Ammon's horn (tissue), 1 donor: ENCODE measurements at regions not wholly inside any gene's neighbourhood (a gene's known extent, or its start where the extent isn't known, plus 50 kb on each side); places are given as distances from the start of the nearest gene placed in this dataset.

Experiments used
- DNase-seq: peaks from one replicate; pipeline ENCODE4 v3.0.0-alpha.2; 2016; ENCODE audit warnings: low spot score

DNA sequence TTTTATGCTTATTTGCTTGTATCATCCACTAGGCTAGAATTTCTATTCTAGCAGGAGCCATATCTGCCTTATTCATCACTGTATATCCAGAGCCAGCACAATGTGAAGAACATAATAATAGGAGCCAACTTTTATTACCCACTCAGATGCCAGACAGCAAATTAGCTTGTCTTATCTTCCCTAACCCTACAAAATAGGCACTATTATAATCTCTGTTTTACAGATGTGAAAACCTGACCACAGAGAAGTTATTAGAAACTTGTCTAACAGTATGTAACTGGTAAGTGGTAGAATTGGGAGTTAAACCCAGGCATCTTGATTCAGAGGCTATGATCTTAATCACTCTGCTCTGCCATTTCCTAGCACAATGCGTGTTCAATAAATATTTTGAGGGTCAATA is 579.5 kb downstream of the CAAP1 start:
- no peak for DNase-seq

DNA sequence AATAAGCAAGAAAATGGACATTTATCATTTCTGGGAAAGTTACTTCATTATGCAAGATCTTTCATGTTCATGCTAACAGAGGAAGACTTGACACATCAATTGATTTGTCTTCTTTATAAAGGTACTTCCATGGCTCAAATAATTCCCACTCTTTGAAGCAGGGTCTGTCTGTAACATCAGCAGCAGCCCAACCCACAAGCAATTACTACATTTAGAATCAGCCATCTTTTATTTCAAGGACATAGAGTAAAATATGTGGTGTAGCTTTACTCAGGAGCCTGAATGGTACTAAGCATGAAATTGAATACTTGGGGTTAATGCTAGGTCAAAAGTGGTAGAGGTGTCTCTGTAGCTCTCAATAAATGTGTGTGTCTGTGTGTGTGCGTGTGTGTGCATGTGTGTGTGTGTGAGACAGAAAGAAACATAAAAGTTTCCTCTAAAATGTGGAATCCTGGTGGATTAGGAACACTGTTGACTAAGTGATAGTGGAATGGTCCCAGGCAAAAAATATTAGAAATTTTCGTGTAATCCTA is 581.1 kb downstream of the CAAP1 start:
- DNase-seq: no peak

DNA sequence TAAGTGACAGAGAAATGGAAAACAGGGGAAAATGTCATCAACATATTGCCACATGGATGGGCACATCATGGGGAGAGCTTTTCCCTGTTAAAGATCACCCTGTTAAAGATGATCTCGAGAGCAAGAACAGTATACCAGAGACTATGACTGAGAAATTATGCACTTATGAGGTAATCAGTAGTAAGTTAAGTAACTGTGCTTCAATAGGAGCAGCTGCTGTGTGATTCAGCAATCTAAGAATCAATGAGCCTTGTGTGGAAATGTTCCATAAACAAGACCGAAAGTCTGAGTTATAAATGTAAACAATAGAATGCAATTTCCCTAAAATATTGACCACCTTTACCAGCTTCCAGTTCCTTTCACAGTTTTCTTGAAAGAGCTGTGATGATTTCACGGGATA is 582.3 kb downstream of the CAAP1 start:
- DNase-seq: no peak

DNA sequence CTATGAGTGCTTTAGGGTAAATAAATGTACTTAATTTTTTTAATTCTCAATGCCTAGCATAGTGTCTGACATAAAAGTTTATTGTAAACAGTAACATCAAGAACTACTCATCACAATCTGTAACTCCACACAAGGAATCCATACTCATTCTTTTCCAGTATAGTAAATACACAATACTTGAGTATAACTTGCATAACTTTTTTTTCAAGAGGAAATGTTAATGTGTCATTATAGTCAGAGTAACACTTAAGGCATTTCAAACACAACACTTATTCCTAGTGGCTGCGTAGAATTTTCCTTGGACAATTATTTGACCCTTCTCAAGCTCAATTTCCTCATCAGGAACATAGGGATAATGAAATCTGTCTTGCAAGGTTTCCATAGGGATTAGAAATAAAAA is 584.3 kb downstream of the CAAP1 start:
- DNase-seq: no peak

DNA sequence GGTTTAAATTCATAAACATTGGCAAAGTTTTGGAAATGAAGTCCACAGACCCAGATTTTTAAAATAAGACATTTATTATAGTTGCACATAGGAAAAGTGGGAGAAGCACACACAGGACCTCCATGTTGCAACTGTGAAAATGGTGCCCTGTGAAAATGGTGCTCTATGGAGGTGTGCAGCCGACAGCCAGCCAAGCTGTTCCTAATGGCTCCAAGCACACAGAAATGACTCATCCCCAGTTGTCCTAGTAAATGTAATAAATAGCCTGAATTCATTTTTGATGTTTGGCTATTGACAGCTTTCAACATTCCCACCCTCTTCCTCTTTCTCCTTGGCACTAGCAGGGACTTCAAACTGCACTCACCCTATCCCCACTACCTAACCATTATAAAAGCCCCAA is 590.9 kb downstream of the CAAP1 start:
- no peak for DNase-seq

DNA sequence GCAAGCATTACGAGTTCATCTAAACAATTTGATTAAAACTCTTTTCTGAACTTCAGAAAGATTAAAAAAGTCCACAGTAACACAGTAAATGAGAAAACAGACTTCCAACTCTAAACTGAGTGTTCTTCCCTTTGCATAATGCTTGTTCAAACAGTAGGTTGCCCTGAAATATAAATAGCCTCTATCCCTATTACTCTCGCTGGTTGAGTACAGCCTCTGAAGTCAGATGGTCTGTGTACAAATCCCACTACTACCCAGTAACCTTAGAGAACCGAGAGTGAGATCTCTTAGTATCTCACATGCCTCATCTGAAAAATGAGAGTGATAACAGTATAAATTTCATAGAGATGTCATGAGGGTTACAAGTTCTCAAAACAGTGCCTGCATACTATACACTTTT is 591.6 kb downstream of the CAAP1 start:
- DNase-seq: no peak

DNA sequence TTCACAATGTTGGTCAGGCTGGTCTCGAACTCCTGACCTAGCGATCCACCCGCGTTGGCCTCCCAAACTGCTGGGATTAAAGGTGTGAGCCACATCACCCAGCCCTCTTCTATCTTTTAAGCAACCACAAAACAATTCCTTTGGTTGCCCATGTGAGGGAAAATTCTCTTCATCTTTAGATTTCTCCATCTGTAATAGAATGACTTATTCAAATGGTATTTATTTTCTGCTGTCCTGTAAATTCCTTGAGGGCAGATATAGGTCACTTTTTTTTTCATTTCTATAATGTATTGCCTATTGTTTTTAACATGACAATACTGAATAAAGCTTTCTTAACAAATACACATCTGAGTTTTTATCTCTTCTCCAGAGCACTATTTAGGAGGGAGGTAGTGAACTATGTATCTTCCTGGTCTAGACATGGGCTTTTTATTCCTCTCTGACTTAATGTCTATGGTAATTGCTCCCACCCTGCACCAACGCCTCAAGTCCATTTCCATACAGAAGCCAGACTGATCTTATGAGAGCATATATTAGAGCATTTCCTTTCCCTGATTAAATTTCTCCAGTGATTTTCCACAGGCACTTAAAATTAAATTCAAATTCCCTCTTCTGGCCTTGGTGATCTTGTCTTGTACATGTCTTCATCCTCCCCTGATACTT is 595.6 kb downstream of the CAAP1 start:
- no peak for DNase-seq

DNA sequence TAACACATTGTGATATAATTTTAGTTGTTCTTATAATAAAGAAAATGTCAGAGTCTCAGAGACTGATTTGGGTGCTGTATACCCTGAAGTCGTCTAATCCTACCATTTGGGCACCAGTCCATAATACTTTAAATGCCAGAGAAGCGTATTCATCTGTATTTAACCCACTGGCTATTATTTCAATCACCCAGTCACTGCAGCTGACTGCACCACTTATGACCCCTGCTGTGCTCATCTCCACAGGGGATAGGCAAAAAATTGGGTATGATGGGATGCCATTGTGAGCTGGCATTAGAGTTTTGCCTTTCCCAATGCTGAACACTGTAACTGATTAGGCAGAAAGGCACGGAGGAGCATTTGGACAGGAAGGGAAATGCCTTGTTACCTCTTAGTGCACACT is 599.7 kb downstream of the CAAP1 start:
- no peak for DNase-seq

DNA sequence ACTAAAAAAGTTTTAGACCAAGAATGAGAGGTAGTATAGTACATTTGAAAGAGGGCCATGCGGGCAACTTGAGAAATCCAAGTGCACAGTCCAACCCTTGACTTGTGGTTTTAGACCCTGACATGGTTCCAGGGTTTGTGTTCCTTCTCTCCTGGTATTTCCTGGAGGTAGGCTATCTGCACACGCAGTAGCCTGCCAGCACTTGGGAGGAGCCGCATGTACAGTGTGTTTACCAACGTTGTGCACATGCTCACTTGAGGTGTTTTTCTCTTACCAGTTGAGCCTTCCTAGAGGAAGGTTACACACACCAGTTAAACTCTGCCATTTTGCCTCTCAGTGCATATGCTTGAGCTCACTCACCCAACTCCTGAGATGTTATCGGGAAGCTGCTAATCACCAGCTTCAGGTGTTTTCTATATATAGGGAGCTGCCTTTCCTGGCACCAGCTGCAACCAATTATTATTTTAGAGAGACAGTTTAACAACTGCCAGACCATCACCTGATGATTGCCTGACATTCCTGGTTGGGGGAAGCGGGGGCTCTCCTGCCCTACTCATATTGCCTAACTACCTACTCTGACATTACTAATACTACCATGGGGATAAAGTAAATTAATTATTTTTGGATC is 593.4 kb upstream of the TUSC1 start:
- DNase-seq: no peak

DNA sequence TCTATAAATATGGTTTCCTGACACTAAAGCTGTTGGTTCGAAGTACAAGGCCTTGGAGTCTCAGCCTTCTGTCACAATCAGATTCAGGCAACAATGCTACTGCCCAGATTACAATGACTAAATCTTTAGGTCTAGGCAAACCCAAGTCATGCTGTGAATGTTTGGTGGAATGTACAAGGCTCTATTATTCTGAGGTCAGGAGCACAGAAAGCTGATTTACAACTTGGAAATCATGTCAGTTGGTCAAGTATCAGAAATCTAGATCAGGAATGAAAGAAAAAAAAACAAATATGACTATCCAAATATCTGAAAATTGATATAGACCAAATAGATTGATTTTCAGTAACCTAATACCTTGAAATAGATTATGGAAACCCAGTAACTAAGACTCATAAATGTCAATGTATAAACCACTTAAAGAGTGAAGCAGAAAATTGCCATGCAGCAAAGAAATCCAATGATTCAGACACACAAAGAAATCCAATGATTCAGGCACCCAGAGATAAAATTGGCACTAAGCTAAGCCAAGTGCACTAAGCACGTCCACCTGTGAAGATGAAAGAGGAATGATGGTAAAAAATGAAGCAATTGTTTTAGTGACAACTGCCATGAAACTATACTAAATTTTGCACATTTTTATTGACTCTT is 588.0 kb upstream of the TUSC1 start:
- DNase-seq: no peak

DNA sequence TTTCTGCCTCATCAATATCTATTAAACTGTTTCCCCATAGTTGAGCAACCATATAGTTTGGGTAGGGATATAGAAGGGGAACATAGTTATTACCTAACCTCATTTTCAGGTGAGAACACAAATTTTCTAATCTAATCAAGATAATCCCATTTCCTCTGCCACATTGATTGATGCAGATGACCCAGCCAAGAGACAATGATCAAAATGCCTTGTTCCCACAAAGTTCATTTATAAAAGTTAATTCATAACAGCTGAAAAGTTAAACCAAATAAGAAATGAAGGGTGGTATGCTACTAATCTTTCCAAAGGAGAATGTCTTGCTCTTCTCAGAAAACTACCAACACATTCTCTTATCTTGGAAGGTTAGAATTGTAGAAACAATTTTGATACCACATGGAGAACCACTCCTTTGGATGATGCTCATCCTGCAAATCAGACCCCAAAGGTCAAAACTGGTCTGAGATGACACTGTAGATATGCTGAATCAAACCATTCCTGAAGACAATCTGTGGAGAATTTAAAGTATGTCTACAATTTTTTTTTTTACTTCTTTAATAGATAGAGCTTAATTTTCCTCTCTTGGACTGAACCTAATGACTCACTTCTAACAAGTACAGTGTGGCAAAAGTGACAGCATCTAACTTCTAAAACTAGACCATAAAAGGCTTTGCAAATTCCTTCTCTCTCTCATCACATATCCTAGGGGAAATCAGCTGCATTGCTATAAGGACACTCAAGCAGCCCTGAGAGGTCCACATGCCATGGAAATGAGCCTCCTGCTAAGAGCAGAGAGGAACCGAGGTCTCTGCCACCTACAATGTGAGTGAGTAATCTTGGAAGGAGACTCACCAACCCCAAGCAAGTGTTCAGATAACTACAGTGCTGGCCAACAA is 586.7 kb upstream of the TUSC1 start:
- no peak for DNase-seq

DNA sequence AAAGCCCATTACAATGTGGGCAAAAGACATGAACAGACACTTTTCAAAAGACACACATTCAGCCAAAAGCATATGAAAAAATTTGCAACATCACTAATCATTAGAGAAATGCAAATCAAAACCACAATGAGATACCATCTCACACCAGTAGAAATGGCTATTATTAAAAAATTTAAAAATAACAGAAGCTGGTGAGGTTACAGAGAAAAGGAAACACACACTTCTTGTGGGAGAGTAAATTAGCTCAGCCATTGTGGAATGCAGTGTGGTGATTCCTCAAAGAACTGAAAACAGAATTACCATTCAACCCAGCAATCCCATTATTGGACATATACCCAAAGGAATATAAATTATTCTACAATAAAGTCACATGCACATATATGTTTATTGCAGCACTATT is 585.2 kb upstream of the TUSC1 start:
- no peak for DNase-seq

DNA sequence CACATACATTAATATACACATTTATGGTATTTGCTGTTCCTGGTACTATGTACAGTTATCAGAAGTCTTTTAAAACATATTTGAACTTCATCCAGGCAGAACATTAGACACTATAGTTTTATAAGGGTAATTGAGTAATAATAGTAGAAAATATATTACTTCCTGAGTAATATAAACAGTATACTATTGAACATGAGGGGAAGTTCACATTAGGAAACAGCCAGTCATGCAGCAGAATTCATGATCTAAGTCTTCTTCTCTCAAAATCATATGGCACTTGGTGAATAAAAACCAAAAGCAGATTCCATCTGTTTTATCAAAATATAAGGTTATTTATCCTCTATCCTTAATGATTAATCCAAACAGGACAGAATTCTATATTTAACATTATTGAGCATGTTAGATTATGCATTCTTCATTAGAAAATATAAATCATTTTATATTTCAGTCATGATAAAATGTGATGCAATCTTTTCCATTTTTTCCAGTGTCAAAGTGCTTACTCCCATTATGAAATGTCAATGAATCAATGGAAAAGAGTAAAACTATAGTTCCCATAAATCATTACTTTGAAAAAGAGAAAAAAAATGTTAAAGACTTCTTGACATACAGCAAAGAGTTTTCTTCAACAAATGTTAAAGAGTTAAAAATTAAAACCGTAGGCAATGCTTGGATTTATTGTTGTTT is 584.3 kb upstream of the TUSC1 start:
- DNase-seq: no peak

DNA sequence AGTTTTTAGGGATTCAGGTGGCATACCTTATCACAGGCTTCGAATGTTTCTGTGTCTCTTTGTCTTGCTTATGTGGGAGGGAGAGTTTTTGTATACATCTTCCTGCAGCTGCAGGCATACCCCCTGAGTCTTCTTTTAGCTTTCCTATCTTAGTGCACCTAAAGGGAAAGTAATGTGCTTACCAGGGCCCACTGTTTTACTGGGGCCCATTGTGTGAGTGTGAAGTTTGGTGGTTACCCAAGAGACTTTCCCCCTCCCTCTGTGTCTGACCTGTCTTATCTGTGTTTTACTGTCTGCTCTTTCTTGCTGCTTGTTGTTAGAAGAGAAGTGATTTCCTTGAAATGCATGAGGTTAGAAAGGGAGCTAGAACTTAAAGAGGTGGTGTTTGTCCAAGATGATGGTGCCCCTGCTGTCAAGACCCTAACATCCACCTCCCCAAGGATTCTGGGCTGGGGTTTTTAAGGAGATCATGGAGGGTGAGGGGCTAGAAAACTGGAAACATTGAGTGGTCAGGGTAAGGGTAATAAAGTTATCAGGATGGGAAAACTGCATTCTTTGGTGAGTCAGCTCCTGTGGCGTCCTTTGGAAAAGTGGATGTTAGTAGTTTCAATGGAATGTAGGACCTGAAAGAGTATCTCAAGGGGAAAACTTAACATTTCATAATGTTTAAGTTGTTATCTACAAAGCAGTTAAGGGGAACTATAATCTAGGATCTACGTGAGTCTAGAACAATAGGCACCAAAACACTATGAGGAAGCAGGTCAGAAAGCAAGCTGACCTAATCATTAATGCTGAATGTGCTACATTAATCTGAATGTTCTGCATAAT is 583.5 kb upstream of the TUSC1 start:
- no peak for DNase-seq

DNA sequence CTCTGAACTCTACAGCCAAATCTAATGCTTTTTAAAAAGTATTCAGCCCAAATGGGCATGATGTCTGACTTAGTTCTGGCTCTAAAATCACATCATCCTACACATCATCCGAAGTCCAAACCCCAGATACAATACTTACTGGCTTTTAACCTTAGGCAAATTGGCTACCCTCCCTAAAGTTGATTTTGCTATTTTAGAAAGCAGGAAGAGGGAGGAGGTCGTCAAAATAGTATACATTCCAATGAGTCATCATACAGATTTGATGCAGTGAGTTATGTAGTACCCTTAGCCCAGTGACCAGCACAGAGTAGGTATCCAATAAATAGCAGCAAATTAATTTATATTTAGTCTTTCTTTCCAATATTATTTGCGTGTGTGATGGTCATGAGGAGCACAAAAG is 582.0 kb upstream of the TUSC1 start:
- DNase-seq: no peak

DNA sequence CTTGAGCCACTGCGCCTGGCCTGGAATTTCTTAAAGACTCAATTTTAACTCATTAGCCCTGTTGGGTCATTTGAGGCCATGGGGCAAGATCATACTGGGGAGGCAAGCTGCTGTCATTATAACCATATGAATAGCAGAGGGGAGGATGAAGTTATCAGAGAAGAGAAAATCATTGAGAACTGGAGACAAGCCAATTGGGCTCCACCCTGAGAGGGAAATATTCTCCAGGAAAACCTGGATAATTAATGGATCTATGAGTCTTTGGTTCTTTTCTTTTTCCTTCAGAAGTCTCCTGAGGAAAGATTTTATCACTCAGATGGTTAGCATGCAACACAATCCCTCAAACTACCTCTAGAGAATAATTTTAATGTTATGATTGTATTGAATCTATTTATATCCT is 569.6 kb upstream of the TUSC1 start:
- DNase-seq: no peak

DNA sequence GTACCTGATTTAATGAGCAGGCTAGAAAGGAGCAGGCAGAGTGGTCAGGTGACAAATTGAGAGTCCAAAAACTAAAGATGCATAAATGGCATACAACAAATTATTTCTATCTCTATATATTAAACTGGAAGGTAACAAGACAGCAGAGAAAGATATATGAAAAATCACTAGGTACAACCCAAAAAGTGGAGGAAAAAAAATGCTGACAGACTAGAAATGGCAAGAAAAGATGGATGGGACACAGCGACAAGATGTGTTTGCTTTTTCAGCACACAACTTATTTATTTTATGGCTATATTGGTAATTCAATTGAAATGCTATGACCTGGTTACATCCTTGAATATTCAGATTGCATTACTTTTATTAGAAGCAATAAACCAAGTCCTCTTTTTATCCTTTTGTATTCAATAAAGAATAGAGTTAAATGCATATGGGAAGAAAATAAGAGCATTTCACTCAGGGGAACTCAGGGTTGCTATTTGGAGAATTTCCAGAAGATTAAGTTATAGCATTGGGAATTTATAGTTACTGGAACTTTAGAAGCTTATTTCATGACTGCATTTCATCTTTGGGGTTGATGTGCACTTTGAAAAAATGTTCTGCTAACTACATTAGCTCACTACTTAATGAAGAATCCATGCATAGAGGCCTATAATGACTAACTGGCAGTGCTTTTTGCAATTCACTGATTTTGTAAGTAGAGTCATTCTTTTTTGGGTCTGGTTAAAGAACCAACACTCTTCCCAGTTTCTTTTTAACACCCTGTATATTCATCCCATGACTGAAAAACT is 566.6 kb upstream of the TUSC1 start:
- no peak for DNase-seq

DNA sequence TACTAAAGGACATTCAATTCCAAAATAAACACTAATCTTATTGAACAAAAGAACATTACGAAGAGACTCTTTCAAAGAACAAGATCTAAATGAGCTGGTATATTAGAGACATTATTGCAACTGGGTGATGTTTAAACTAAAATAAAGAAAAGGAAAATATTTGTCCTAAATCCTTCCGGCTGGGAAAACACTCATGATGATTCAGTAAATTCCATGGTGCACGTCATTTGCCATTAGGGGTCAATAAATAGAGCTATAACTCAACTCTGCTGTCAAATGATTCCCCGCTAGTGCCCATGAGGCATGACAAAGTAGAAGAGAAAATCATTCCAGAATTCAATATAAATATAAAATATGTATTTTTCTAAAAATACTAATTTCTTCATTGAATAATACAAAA is 565.5 kb upstream of the TUSC1 start:
- DNase-seq: no peak

DNA sequence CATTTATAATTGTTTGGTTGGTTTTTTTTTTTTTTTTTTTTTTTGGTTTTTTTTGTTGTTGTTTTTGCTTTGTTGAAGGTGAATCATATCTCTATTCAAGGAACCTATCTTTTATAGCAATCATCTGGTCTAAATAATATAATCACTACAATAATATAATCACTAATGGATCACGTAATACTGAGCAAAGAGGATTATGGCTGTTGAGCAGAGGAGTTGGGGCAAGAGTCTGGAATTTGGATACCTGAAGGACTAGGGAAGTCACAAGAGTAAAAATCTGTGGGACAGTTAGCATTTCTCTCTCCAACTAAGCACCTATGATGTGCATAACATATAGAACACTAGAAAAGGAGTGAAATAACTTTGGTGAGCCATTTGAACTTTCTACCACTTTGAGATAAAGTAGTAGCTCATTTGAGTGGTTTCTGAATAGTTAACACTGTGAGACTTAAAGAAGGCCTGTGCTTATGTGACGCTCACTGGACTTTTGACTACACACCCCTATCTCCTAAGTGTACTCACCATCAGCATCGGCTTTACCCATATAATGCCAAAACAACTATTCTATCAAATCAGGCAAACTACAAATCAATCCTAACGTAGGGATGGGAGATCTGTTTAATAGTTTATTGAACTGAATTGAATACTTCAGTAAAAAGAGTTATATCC is 564.9 kb upstream of the TUSC1 start:
- no peak for DNase-seq

DNA sequence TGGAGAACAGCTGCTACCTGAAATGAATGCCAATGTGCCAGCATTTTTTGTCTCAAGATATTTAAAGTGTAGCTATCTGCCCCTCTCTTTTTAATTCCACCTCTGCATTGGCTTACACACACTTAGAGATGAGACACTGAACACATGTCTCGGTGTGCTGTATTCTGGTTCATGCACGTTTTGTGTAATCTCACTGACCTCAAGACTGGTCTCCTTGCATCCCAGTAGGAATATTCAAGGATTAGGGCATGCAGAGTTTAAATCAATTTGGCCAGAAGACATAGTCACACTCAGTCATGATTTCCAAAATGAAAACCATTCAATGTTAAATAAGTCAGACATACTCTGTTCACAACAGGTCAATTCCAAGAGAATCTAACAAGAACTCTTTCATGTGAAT is 561.8 kb upstream of the TUSC1 start:
- DNase-seq: no peak
